GM18868 (cell line): ENCODE measurements at regions not wholly inside any gene's neighbourhood (a gene's known extent, or its start where the extent isn't known, plus 50 kb on each side); places are given as distances from the start of the nearest gene placed in this dataset.
"Not testable (repeated sequence)": the region's sequence is repeated elsewhere in the genome, so short reads cannot be mapped to it uniquely, and the experiment has no call there.

ENCODE experiments used
- ATAC-seq: cut with Tn5 transposase; IDR thresholded peaks from one replicate; pipeline ENCODE4 v1.9.1; 2021; ENCODE audit warnings: mild to moderate bottlenecking, moderate library complexity; ENCODE audit not compliant: unreplicated experiment

DNA sequence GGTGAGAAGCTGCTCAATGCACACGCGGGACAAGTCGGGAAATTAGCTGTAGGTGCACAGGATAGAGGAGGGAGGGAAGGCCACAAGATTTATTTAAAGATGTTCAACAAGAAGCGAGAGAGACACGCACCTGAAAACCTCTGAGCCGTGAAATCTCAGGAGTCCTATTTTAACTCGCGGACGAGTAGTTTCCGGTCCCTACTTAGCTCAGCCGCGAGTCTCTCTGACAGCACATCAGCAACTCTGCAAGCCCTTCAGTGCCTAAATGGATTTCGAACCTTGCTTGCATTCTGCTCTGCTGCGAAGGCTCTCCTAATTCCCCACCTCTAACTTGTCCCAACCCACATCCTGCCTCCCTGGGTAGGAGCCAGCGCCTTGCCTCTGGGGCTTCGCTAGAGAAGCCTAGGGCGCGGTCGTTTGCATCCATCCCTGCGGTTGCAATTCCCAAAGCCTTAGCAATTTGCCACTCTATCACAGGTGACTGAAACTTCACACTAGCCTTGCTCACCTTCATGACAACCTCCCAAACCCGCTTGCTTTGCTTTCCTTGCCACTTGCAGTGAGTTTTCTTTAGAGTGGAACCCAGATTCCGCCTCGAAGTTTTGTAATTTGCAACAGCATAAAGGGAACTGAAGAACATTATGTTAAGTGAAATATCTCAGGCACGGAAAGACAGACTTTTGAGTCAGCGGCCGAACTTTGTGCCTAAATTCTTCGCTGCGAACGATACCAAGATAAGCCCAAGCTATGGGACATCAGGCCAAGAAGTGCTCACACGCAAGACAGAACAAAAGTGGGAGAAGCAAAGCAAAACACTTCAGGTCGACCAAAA is 202.8 kb downstream of the KDM5D start:
- peak; percentile 96 for ATAC-seq

GRCh38 chrY:19535697-19536096 is 208.8 kb downstream of the KDM5D start:
- ATAC-seq, result not testable (repeated sequence)

DNA sequence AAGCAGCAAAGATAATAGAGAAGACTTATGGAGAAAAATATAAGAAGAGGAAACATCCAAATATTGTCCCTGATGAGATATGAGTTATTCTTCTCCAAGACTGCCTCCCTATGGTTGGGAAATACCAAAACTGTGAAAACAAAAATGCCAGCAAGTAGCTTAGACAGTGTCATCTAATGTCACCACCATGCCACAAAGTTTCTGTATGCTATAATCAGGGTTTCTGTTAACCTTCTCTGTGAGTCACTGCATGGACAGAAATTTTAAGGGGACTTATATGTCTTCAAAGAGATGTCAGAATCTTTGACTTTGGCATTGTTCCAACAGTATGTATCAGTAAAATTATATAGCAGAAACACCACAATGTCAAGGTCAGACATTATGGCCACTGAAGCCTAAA is 222.6 kb downstream of the KDM5D start:
- no peak for ATAC-seq

DNA sequence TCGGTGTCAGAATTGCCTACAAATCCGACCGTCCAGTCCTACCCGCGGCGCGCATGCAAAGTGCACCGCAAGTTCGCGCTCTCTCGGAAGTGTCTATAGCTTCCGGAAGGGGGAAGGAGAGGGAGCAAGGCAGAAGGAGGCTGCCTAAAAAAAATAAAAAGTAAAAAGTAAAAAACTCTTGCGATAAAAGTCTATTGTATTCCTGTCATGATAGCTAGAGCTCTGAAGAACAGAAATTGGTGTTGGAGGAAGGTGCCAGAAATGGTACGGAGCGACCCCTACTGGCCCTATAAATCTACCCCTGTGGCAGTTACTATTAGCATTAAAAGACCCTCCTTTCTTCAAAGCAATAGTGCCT is 241.5 kb downstream of the KDM5D start:
- no peak for ATAC-seq

- no peak for ATAC-seq
Measured at GRCh38 chrY:19502169-19503091, 242.1 kb downstream of the KDM5D start.

- ATAC-seq, result no peak
Measured at GRCh38 chrY:19498556-19498955, 246.0 kb downstream of the KDM5D start.

DNA sequence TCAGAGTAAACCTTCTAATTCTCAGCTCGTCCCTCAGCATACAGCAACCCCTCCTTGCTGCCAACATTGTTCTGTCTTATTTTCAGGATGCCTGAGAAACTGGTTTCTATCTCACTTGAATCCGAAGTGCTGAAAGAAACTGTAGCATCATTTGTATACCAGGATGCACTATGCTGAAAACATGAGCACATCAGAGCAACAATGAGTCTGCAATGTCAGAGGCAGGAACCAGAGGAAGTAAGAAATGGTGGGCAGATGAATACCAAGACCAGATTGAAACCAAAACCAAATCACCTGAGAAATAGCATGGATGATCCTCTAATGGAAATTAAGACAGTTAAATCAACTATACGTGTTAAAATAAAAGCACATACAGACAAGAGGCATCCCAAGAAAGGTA is 257.0 kb downstream of the KDM5D start:
- ATAC-seq, result no peak

DNA sequence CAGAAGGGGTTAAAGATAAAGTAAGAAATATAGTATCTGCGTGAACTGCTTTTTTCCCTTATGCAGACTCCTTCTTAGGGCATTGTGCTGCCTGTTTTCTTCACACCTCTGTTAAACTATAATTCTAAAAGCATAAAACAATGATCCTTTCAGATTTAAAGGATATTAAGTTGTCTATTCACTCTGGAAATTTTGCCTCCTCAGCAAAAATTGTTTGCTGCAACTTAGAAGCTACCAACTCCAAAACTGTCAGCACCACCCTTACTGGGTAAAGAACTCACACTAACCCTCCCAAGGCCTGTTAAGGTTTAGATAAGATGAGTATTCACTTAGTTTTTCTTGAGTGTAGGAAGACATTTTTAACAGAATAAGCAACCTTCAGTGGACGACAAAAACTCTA is 259.5 kb downstream of the KDM5D start:
- ATAC-seq, result no peak

DNA sequence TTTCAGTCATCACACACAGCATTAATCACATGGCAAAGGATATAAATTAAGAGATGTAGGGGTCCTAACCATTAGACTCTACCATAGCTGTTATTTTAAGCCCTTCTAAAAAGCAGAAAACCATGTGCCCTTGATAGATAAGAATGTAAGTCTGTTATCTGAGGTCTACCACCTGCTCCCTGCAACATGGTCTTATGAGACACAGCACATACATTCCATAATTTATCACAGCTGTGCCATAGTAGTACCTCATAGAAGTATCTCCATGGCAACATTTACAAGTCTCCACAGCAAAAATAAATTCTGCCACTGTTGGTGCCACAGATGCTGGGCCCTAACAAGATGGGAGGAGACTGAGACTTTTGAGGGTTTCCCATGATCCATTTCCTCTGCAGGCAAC is 265.4 kb downstream of the KDM5D start:
- no peak for ATAC-seq

DNA sequence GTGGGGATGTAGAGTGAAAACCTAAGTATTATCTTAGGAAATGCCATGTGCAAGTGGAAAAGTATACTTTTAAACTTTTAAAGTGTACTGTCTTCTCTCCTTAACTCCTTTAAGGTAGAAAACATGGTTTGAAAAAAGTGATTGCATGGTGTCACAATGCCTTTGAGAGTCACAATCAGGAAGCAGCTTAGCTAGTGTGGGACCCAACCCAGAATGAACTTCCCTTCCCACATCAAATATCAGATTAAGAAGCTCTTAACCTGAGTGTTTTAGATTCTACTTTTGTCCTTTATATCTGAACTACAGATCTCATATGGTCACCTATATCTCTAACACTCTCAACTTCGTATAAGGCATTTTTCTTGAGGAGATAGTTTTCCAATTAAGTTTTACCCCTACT is 266.6 kb downstream of the KDM5D start:
- ATAC-seq, result no peak

DNA sequence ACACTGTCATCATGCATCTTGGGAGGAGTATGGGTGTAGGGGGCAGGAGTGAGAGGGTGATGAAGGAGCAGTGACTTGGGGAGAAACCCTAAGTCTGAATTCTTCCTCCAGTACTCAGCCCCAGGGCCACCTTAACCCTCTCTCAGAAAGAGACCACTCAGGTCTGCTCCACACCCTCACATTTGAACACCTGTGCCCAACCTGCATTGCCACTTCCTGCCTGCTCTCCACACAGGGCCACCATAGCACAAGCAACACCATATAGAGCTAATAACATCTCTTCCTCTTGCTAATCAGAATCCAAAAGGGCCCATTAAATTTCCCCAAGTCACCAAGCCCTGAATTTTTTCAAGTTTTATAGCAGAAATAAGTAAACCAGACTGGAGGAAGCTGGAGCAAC is 278.7 kb downstream of the KDM5D start:
- no peak for ATAC-seq

GRCh38 chrY:19456855-19457448 is 287.6 kb downstream of the KDM5D start:
- no peak for ATAC-seq

DNA sequence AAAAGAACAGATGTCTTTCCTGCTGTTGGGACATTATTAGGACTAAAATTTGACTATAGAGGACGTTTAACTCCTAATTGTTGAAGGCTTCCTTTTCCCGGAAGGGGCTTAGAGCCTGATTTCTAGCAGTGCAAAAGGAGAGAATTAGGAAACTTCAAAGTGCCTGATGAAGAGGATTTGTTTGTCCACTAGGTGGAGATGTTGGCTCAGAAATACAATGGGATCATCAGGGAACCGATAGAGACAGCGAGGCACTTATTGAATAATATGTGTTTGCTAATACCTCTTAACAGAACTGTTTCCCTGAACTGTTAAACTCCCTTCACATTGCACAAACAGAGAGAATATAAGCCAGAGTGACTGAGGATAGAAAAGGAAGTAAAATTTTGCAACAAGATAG is 311.5 kb downstream of the KDM5D start:
- ATAC-seq, result peak; percentile 73

GRCh38 chrY:19427736-19428518 is 316.6 kb downstream of the KDM5D start:
- ATAC-seq, result no peak

- ATAC-seq, result not testable (repeated sequence)
Measured at GRCh38 chrY:19427191-19427590, 317.3 kb downstream of the KDM5D start.

- no peak for ATAC-seq
Measured at GRCh38 chrY:19410980-19411766, 333.4 kb downstream of the KDM5D start.

DNA sequence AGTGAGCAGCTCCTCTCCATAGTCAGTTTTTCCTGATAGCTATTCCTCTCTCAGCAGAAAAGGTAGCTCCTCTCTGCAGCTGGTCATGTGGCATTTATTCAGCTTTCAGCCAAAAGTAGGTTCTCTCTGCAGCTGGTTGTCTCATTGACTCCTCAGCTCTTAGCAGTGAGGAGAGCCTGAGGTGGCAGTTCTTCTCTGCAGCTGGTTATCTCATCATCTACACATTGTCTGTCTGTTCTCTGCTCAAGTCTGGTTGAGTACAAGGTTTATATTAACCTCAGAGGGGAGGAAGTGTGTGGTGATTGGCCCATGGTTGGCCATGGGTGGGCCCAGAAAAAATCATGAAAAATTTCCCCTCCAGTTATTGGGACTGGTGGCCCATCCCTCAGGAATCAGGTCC is 338.3 kb downstream of the KDM5D start:
- no peak for ATAC-seq

GRCh38 chrY:19405598-19405997 is 338.9 kb downstream of the KDM5D start:
- no peak for ATAC-seq

DNA sequence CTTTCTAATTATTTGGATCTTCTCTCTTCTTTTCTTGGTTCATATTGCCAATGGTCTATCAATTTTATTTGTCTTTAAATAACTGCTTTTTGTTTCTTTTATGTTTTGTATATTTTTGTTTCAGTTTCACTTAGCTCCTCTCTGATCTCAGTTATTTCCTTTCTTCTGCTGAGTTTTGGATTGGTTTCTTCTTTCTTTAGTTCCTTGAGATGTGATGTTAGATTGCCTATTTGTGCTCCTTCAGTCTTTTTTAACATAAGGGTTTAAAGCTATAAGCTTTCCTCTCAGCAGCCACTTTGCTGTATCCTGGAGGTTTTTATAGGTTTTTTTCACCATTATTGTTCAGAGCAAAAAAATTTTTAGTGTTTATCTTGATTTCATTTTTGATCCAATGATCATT is 351.6 kb downstream of the KDM5D start:
- no peak for ATAC-seq

DNA sequence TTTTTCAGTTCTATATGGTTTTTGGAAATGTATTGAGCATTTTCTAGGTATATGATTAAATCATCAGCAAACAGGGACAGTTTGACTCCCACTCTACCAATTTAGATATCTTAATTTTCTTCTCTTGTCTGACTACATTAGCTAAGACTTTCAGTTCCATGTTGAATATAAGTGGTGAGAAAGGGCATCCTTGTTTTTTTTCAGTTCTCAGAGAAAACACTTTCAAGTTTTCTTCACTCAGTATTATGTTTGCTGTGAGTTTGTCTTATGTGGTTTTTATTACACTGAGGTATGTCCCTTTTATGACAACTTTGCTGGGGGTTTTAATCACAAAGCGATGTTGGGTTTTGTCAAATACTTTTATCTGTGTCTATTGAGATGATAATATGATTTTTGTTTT is 352.6 kb downstream of the KDM5D start:
- peak; percentile 40 for ATAC-seq
